IMR-90 (cell line): ENCODE measurements at regions not wholly inside any gene's neighbourhood (a gene's known extent, or its start where the extent isn't known, plus 50 kb on each side); places are given as distances from the start of the nearest gene placed in this dataset.
"Not testable (repeated sequence)": the region's sequence is repeated elsewhere in the genome, so short reads cannot be mapped to it uniquely, and the experiment has no call there.

Experiments used
- ATAC-seq: fragments of 200-7000 bp; cut with Tn5 transposase; 2 replicates; pipeline ENCODE4 v1.9.1; 2020; ENCODE audit warnings: low read depth, mild to moderate bottlenecking, moderate library complexity
- BruUV-seq: library from RNA; stranded (reverse); fragments of 400-500 nt; replicated peaks from 2 replicates; lab custom pipeline; 2021; lab: Mats Ljungman, UMichigan
- CTCF ChIA-PET: fragments of 300-600 bp; formaldehyde crosslinking; extraction: SDS; loops from one replicate; lab custom pipeline; 2021; ENCODE audit warnings: antibody characterized with exemption; lab: Yijun Ruan, JAX
- POLR2A ChIA-PET: fragments of 300-600 bp; sonication (Branson Sonifier 250); formaldehyde crosslinking; loops from one replicate; lab custom pipeline; 2022; ENCODE audit warnings: antibody characterized with exemption; ENCODE audit not compliant: unreplicated experiment; lab: Charles Lee
- DNase-seq: peaks from one replicate; pipeline ENCODE4 v3.0.0; 2013
- H2AFZ ChIP-seq: replicated peaks from 2 replicates; pipeline ENCODE3; 2013; ENCODE audit warnings: low read length, mild to moderate bottlenecking; ENCODE audit not compliant: poor library complexity
- H2AK5ac ChIP-seq: 2 replicates; pipeline ENCODE4 v1.6.1; 2013; ENCODE audit warnings: low read depth, low read length, inconsistent platforms
- H2AK9ac ChIP-seq: replicated peaks from 2 replicates; pipeline ENCODE3; 2013; ENCODE audit warnings: mild to moderate bottlenecking, low read depth, low read length, moderate library complexity; ENCODE audit not compliant: poor library complexity
- H2BK120ac ChIP-seq: 2 replicates; pipeline ENCODE4 v1.6.1; 2013; ENCODE audit warnings: low read depth, low read length, inconsistent platforms
- H2BK15ac ChIP-seq: 3 replicates; pipeline ENCODE4 v1.6.1; 2013; ENCODE audit warnings: low read depth, low read length, inconsistent platforms
- H2BK20ac ChIP-seq: 2 replicates; pipeline ENCODE4 v1.6.1; 2013; ENCODE audit warnings: low read depth, mild to moderate bottlenecking, inconsistent platforms, low read length, moderate library complexity
- H2BK5ac ChIP-seq: 2 replicates; pipeline ENCODE4 v1.6.1; 2013; ENCODE audit warnings: mild to moderate bottlenecking, low read depth, low read length, inconsistent platforms; ENCODE audit not compliant: poor library complexity, severe bottlenecking
- H3K14ac ChIP-seq: replicated peaks from 2 replicates; pipeline ENCODE4 v1.6.1; 2013; ENCODE audit warnings: low read depth, low read length, inconsistent platforms
- H3K18ac ChIP-seq: 2 replicates; pipeline ENCODE4 v1.6.1; 2013; ENCODE audit warnings: low read depth, low read length, control low read depth
- H3K23ac ChIP-seq: 2 replicates; pipeline ENCODE4 v1.6.1; 2013; ENCODE audit warnings: low read depth, low read length, inconsistent platforms
- H3K27ac ChIP-seq: 2 replicates; pipeline ENCODE4 v1.5.1; 2013; ENCODE audit warnings: mild to moderate bottlenecking, control low read depth, low read length; ENCODE audit not compliant: insufficient read depth
- H3K27me3 ChIP-seq: 2 replicates; pipeline ENCODE4 v1.6.1; 2013; ENCODE audit warnings: low read length; ENCODE audit not compliant: control insufficient read depth, insufficient read depth
- H3K36me3 ChIP-seq: 2 replicates; pipeline ENCODE4 v1.6.1; 2013; ENCODE audit warnings: low read length, mixed read lengths; ENCODE audit not compliant: control insufficient read depth, insufficient read depth
- H3K4ac ChIP-seq: 2 replicates; pipeline ENCODE4 v1.6.1; 2013; ENCODE audit warnings: low read depth, low read length, inconsistent platforms
- H3K4me1 ChIP-seq: 2 replicates; pipeline ENCODE4 v1.6.1; 2013; ENCODE audit warnings: low read length, mixed read lengths; ENCODE audit not compliant: control insufficient read depth, insufficient read depth
- H3K4me2 ChIP-seq: 2 replicates; pipeline ENCODE4 v1.6.1; 2013; ENCODE audit warnings: low read depth, mild to moderate bottlenecking, control low read depth, low read length, moderate library complexity
- H3K4me3 ChIP-seq: 2 replicates; pipeline ENCODE4 v1.5.1; 2013; ENCODE audit warnings: low read depth, mild to moderate bottlenecking, control low read depth, low read length, moderate library complexity; ENCODE audit not compliant: insufficient read depth
- H3K56ac ChIP-seq: 2 replicates; pipeline ENCODE4 v1.6.1; 2013; ENCODE audit warnings: low read length, inconsistent platforms; ENCODE audit not compliant: insufficient read depth; ENCODE audit errors: extremely low read depth
- H3K79me1 ChIP-seq, 2 experiments: 2 replicates each; pipeline ENCODE4 v1.6.1; 2013; ENCODE audit warnings: low read length in 2 of 2, inconsistent platforms in 1 of 2, low read depth in 1 of 2
- H3K9ac ChIP-seq: 2 replicates; pipeline ENCODE4 v1.6.1; 2013; ENCODE audit warnings: low read depth, low read length, control low read depth
- H3K9me1 ChIP-seq: 2 replicates; pipeline ENCODE4 v1.6.1; 2013; ENCODE audit warnings: low read length, inconsistent platforms; ENCODE audit not compliant: insufficient read depth
- H3K9me3 ChIP-seq: 2 replicates; pipeline ENCODE4 v1.6.1; 2013; ENCODE audit warnings: low read length; ENCODE audit not compliant: control insufficient read depth, insufficient read depth
- H4K20me1 ChIP-seq: 2 replicates; pipeline ENCODE4 v1.6.1; 2013; ENCODE audit warnings: low read length, inconsistent platforms; ENCODE audit not compliant: insufficient read depth
- H4K5ac ChIP-seq: 2 replicates; pipeline ENCODE4 v1.6.1; 2013; ENCODE audit warnings: mild to moderate bottlenecking, low read depth, low read length, control low read depth
- H4K8ac ChIP-seq, 2 experiments: 2 replicates each; pipeline ENCODE4 v1.6.1; 2013; ENCODE audit warnings: low read depth in 2 of 2, low read length in 2 of 2, control low read depth in 1 of 2, inconsistent platforms in 1 of 2
- H4K91ac ChIP-seq: 2 replicates; pipeline ENCODE4 v1.6.1; 2013; ENCODE audit warnings: low read depth, low read length, inconsistent platforms; ENCODE audit not compliant: insufficient read depth
- WGBS, 2 experiments: methylation state at CpG; one replicate each; pipeline versions ENCODE4 v1.1.5 to v1.1.7; 2013; ENCODE audit warnings: missing lambda C conversion rate in 2 of 2; ENCODE audit not compliant: insufficient read length in 1 of 2; ENCODE audit errors: extremely low coverage in 2 of 2; 5-methylcytosine and 5-hydroxymethylcytosine counted together
- dilution Hi-C: fragments of 300-500 bp; cut with HindIII; formaldehyde crosslinking; loops from one replicate; pipeline ENCODE4 v1.14.3; 2018; ENCODE audit warnings: low sequenced_read_pairs; ENCODE audit not compliant: unreplicated experiment
- in situ Hi-C: fragments of 300-500 bp; cut with MboI; formaldehyde crosslinking; loops from 3 replicates; pipeline ENCODE4 v1.14.3; 2019; ENCODE audit warnings: low sequenced_read_pairs, inconsistent platforms, mixed read lengths
- intact Hi-C: fragments of 100-400 bp; cut with micrococcal nuclease; formaldehyde crosslinking; loops from 2 replicates; pipeline ENCODE4 v1.10.0; 2022

GRCh38 chr7:150047329-150047728, 173.6 kb downstream of the ATP6V0E2 start:
- intact Hi-C loops: loop anchor here (5.0 kb wide), 1 partner anchor 165 kb away; no protein-coding TSS in a partner anchor
- not testable (repeated sequence) for BruUV-seq

GRCh38 chr7:150047772-150048171, 174.0 kb downstream of the ATP6V0E2 start:
- ATAC-seq, POLR2A ChIA-PET, H3K9me3 ChIP-seq, dilution Hi-C loops, CTCF ChIA-PET, H4K8ac ChIP-seq, in situ Hi-C loops, H4K20me1 ChIP-seq, H3K79me1 ChIP-seq, H3K23ac ChIP-seq, H4K91ac ChIP-seq, BruUV-seq, H3K4me1 ChIP-seq, H3K36me3 ChIP-seq, H2AFZ ChIP-seq, H2BK120ac ChIP-seq, H3K4me2 ChIP-seq, H3K27me3 ChIP-seq, H2BK5ac ChIP-seq, H3K14ac ChIP-seq, H3K18ac ChIP-seq, DNase-seq, H3K56ac ChIP-seq, H3K9me1 ChIP-seq, H3K9ac ChIP-seq, H3K4me3 ChIP-seq, H2AK5ac ChIP-seq, H3K4ac ChIP-seq, H3K27ac ChIP-seq, H2AK9ac ChIP-seq, H4K5ac ChIP-seq, H2BK15ac ChIP-seq, H2BK20ac ChIP-seq: not testable (repeated sequence)
- intact Hi-C loops: loop anchor here (5.0 kb wide), 1 partner anchor 165 kb away; no protein-coding TSS in a partner anchor
- no CpG with 5 or more reads among the region's 31 CpGs for WGBS, 2 experiments

More at GRCh38 chr7:150047329-150047728, 173.6 kb downstream of the ATP6V0E2 start:
- H3K14ac ChIP-seq, dilution Hi-C loops, H3K79me1 ChIP-seq, H3K27me3 ChIP-seq, DNase-seq, H3K4me1 ChIP-seq, H2BK15ac ChIP-seq, H3K23ac ChIP-seq, H2BK120ac ChIP-seq, H2AFZ ChIP-seq, H4K5ac ChIP-seq, H4K8ac ChIP-seq, H2BK20ac ChIP-seq, H3K4me2 ChIP-seq, H3K4ac ChIP-seq, H3K9me3 ChIP-seq, H3K18ac ChIP-seq, H2BK5ac ChIP-seq, H2AK5ac ChIP-seq, H4K20me1 ChIP-seq, H3K56ac ChIP-seq, CTCF ChIA-PET, H3K9me1 ChIP-seq, H3K9ac ChIP-seq, H3K27ac ChIP-seq, in situ Hi-C loops, H4K91ac ChIP-seq, H3K36me3 ChIP-seq, H2AK9ac ChIP-seq, H3K4me3 ChIP-seq, POLR2A ChIA-PET: not testable (repeated sequence)
- ATAC-seq: peak; percentile 33
- 0% methylated on average over 2 of the region's 57 CpGs; no CpG with 5 or more reads in 1 of the 2 experiments for WGBS, 2 experiments
